ENCODE measurements at regions not wholly inside any gene's neighbourhood (a gene's known extent, or its start where the extent isn't known, plus 50 kb on each side); places are given as distances from the start of the nearest gene placed in this dataset.

- TF ChIP-seq CTCF (IDR thresholded peaks at IDR 0.05) (no peak), TAF1 (IDR thresholded peaks at IDR 0.05; ENCODE audit: borderline replicate concordance, low read depth, low read length) (no peak), JUND (IDR thresholded peaks at IDR 0.05) (no peak), MEF2A (IDR thresholded peaks at IDR 0.05; ENCODE audit: borderline replicate concordance, low read depth) (no peak), RCOR1 (IDR thresholded peaks at IDR 0.05; ENCODE audit: low read length) (no peak), POLR2AphosphoS5 (IDR thresholded peaks at IDR 0.05; ENCODE audit: low read depth, low read length) (no peak), TCF12 (IDR thresholded peaks at IDR 0.05) (no peak), EZH2phosphoT487 (IDR thresholded peaks at IDR 0.05; ENCODE audit: borderline replicate concordance, low read depth) (no peak), NRF1 (IDR thresholded peaks at IDR 0.05; ENCODE audit: low read depth, low read length) (no peak), GATA2 (CRISPR knock-in tag; IDR thresholded peaks at IDR 0.05) (no peak), ELF1 (IDR thresholded peaks at IDR 0.05) (no peak), GABPA (IDR thresholded peaks at IDR 0.05; ENCODE audit: low read depth) (no peak), EP300 (IDR thresholded peaks at IDR 0.05; ENCODE audit: borderline replicate concordance in 1 of 2, low read depth in 1 of 2, low read length in 1 of 2) (no peak)
These were observed 319.4 kb downstream of the SIPA1L2 start for GRCh38 chr1:232310541-232310940.

All from SK-N-SH (cell line).